ENCODE measurements at regions not wholly inside any gene's neighbourhood (a gene's known extent, or its start where the extent isn't known, plus 50 kb on each side); places are given as distances from the start of the nearest gene placed in this dataset.

GRCh38 chr1:228956864-228957263 is 221.6 kb downstream of the RHOU start:
- Histone ChIP-seq H3K36me3 (no peaks in the 10 kb centered on the region), H3K27me3 (no peaks in the 10 kb centered on the region), H3K27ac (no peak overlapping the region), H3K4me3 (no peak overlapping the region), H3K9me3 (no peaks in the 10 kb centered on the region), H3K4me1 (no peaks in the 10 kb centered on the region)
- no peak for DNase-seq
- TF ChIP-seq CTCF (IDR thresholded peaks at IDR 0.05) = no peak
- no peak for TF ChIP-seq POLR2A (IDR thresholded peaks at IDR 0.05)

- Histone ChIP-seq H3K9me3 (no peaks in the 10 kb centered on the region), H3K27me3 (no peaks in the 10 kb centered on the region), H3K27ac (no peak overlapping the region), H3K36me3 (no peaks in the 10 kb centered on the region), H3K4me3 (no peak overlapping the region), H3K4me1 (no peaks in the 10 kb centered on the region)
- DNase-seq = no peak
- TF ChIP-seq POLR2A (IDR thresholded peaks at IDR 0.05) = no peak
- TF ChIP-seq CTCF (IDR thresholded peaks at IDR 0.05) = no peak
Observed at GRCh38 chr1:228957535-228957934, 222.3 kb downstream of the RHOU start.

GRCh38 chr1:228958121-228958520 is 222.8 kb downstream of the RHOU start:
- H3K27me3 ChIP-seq = no peaks in the 10 kb centered on the region
- no peak overlapping the region for H3K4me3 ChIP-seq
- H3K27ac ChIP-seq = no peak overlapping the region
- no peak for TF ChIP-seq POLR2A (IDR thresholded peaks at IDR 0.05)
- no peak for TF ChIP-seq CTCF (IDR thresholded peaks at IDR 0.05)
- DNase-seq = no peak
- no peaks in the 10 kb centered on the region for H3K4me1 ChIP-seq
- H3K36me3 ChIP-seq = no peaks in the 10 kb centered on the region
- no peaks in the 10 kb centered on the region for H3K9me3 ChIP-seq

GRCh38 chr1:228958741-228959140 is 223.5 kb downstream of the RHOU start:
- Histone ChIP-seq H3K4me3 (no peak overlapping the region), H3K36me3 (no peaks in the 10 kb centered on the region), H3K9me3 (no peaks in the 10 kb centered on the region), H3K27me3 (no peaks in the 10 kb centered on the region), H3K27ac (no peak overlapping the region), H3K4me1 (no peaks in the 10 kb centered on the region)
- TF ChIP-seq POLR2A (IDR thresholded peaks at IDR 0.05) (no peak), CTCF (IDR thresholded peaks at IDR 0.05) (no peak)
- no peak for DNase-seq

GRCh38 chr1:228960705-228961104 is 225.4 kb downstream of the RHOU start:
- H3K4me1 ChIP-seq = no peaks in the 10 kb centered on the region
- TF ChIP-seq POLR2A (IDR thresholded peaks at IDR 0.05) (no peak), CTCF (IDR thresholded peaks at IDR 0.05) (no peak)
- DNase-seq = no peak

GRCh38 chr1:228961511-228961910 is 226.2 kb downstream of the RHOU start:
- Histone ChIP-seq H3K36me3 (no peaks in the 10 kb centered on the region), H3K9me3 (no peaks in the 10 kb centered on the region), H3K27me3 (no peaks in the 10 kb centered on the region), H3K4me3 (no peak overlapping the region), H3K27ac (no peak overlapping the region), H3K4me1 (no peaks in the 10 kb centered on the region)
- TF ChIP-seq CTCF (IDR thresholded peaks at IDR 0.05) = no peak
- TF ChIP-seq POLR2A (IDR thresholded peaks at IDR 0.05) = no peak
- no peak for DNase-seq

More at GRCh38 chr1:228960705-228961104, 225.4 kb downstream of the RHOU start:
- H3K4me3 ChIP-seq = no peak overlapping the region
- H3K27ac ChIP-seq = no peak overlapping the region
- H3K36me3 ChIP-seq = no peaks in the 10 kb centered on the region
- H3K27me3 ChIP-seq = no peaks in the 10 kb centered on the region
- H3K9me3 ChIP-seq = no peaks in the 10 kb centered on the region

All from Peyer's patch (tissue), 4 donors.